ENCODE measurements at regions not wholly inside any gene's neighbourhood (a gene's known extent, or its start where the extent isn't known, plus 50 kb on each side); places are given as distances from the start of the nearest gene placed in this dataset.

DNA sequence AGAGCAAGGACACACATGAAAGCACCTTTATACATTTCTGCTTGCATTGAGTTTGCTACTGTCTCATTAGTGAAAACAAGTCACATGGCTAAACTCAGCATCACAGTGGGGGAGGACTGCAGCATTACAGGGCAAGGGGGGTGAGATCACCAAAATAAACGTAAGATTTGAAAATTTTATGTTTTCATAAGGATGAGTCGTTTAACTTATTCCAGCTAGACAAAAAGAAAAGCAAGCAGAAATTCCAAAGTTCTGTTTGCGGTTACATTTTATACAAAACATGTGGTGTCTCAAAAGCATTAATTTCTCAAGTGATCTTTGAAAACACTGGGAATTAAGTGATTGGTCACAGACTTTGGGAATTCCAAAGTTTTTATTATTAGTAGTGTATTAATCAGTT is 261.4 kb upstream of the RXFP2 start:
- CTCF ChIA-PET: no interaction called here
- Histone ChIP-seq H3K4me3 (no peak overlapping the region), H3K27ac (no peak overlapping the region), H3K4me1 (no peaks in the 10 kb centered on the region), H3K4me2 (no peak overlapping the region), H3K9me3 (no peaks in the 10 kb centered on the region)
- FAIRE-seq: no peak
- POLR2A ChIA-PET: no interaction called here
- WGBS (ENCODE audit: missing lambda C conversion rate): 15% methylated on average over 3 of the region's 3 CpGs
- DNase-seq (ENCODE audit: low read depth in 1 of 2, low spot score in 1 of 2): no peak
- TF ChIP-seq ZSCAN20 (CRISPR knock-in tag; IDR thresholded peaks at IDR 0.05): no peak
- no peak for TF ChIP-seq RCOR1 (IDR thresholded peaks at IDR 0.05; ENCODE audit: low read depth, low read length)
- no peak for TF ChIP-seq MYC (IDR thresholded peaks at IDR 0.05; ENCODE audit: borderline replicate concordance, low read length)
- TF ChIP-seq SREBF2 (IDR thresholded peaks at IDR 0.05): no peak
- no peak for TF ChIP-seq CHD4 (IDR thresholded peaks at IDR 0.05; ENCODE audit: borderline replicate concordance)
- no peak for TF ChIP-seq E2F6 (IDR thresholded peaks at IDR 0.05; ENCODE audit: borderline replicate concordance, low read depth)
- no peak for TF ChIP-seq REST (IDR thresholded peaks at IDR 0.05)
- no peak for ATAC-seq

DNA sequence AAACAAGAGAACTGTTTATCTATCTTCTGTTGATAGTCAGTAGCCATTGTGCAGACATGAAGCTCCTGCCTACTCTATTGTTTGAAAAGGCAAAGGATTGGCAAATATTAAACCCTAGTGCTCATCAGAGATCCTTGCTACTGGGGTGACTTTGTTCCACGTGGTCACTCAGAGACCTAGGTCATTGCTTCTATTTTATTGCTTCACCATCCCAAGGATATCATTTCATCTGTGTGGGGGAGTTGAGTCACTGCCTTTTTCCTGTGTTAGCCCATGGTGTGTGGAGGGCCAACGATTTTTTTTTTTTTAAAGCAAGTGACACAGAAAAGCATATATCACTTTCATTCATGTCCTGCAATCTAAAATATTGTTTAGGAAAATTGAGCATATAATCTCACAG is 254.1 kb upstream of the RXFP2 start:
- H3K4me2 ChIP-seq: no peak overlapping the region
- FAIRE-seq: no peak
- POLR2A ChIA-PET: no interaction called here

More for the DNA sequence above, 254.1 kb upstream of the RXFP2 start:
- WGBS (ENCODE audit: missing lambda C conversion rate): 0% methylated on average over 2 of the region's 2 CpGs
- TF ChIP-seq RCOR1 (IDR thresholded peaks at IDR 0.05; ENCODE audit: low read depth, low read length) (no peak), USF2 (IDR thresholded peaks at IDR 0.05) (no peak), NR3C1 (IDR thresholded peaks at IDR 0.05) (no peak), ZSCAN20 (CRISPR knock-in tag; IDR thresholded peaks at IDR 0.05) (no peak), EHMT2 (IDR thresholded peaks at IDR 0.05; ENCODE audit: low read depth) (no peak), HOXB5 (CRISPR knock-in tag; IDR thresholded peaks at IDR 0.05) (no peak), EP300 (IDR thresholded peaks at IDR 0.05) (no peak), CEBPB (IDR thresholded peaks at IDR 0.05) (no peak), GATA3 (IDR thresholded peaks at IDR 0.05; ENCODE audit: borderline replicate concordance) (no peak), CBX8 (IDR thresholded peaks at IDR 0.05) (no peak), MYC (IDR thresholded peaks at IDR 0.05; ENCODE audit: borderline replicate concordance, low read length) (no peak), MAX (IDR thresholded peaks at IDR 0.05) (no peak), POLR2AphosphoS2 (conservative IDR thresholded peaks at IDR 0.05; ENCODE audit: low read length) (no peak), MAFK (IDR thresholded peaks at IDR 0.05; ENCODE audit: partially characterized antibody) (no peak), HEYL (CRISPR knock-in tag; IDR thresholded peaks at IDR 0.05) (no peak), BHLHE40 (IDR thresholded peaks at IDR 0.05; ENCODE audit: low read depth, low read length) (no peak)
- TF ChIP-seq, protein P1, sequence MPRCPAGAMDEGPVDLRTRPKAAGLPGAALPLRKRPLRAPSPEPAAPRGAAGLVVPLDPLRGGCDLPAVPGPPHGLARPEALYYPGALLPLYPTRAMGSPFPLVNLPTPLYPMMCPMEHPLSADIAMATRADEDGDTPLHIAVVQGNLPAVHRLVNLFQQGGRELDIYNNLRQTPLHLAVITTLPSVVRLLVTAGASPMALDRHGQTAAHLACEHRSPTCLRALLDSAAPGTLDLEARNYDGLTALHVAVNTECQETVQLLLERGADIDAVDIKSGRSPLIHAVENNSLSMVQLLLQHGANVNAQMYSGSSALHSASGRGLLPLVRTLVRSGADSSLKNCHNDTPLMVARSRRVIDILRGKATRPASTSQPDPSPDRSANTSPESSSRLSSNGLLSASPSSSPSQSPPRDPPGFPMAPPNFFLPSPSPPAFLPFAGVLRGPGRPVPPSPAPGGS (IDR thresholded peaks at IDR 0.05): no peak
- TF ChIP-seq, protein P2, sequence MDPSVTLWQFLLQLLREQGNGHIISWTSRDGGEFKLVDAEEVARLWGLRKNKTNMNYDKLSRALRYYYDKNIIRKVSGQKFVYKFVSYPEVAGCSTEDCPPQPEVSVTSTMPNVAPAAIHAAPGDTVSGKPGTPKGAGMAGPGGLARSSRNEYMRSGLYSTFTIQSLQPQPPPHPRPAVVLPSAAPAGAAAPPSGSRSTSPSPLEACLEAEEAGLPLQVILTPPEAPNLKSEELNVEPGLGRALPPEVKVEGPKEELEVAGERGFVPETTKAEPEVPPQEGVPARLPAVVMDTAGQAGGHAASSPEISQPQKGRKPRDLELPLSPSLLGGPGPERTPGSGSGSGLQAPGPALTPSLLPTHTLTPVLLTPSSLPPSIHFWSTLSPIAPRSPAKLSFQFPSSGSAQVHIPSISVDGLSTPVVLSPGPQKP (IDR thresholded peaks at IDR 0.05; ENCODE audit: low read depth, low read length): no peak
- no peak for DNase-seq (ENCODE audit: low read depth in 1 of 2, low spot score in 1 of 2)
- no peaks in the 10 kb centered on the region for H3K9me3 ChIP-seq
- H3K4me3 ChIP-seq: no peak overlapping the region
- ATAC-seq: no peak
- no peak overlapping the region for H3K27ac ChIP-seq
- CTCF ChIA-PET: no interaction called here
- H3K4me1 ChIP-seq: no peaks in the 10 kb centered on the region

All from A549 (cell line).